A204.1 (cell line): ENCODE measurements at regions not wholly inside any gene's neighbourhood (a gene's known extent, or its start where the extent isn't known, plus 50 kb on each side); places are given as distances from the start of the nearest gene placed in this dataset.
"Not testable (repeated sequence)": the region's sequence is repeated elsewhere in the genome, so short reads cannot be mapped to it uniquely, and the experiment has no call there.

Source experiments
- FAIRE-seq: peaks from 2 replicates; lab custom pipeline; 2012; peaks lifted over from hg19 to GRCh38; lab: Jason Lieb, UNC

GRCh38 chr1:38662126-38662525 lies 197.4 kb downstream of the RRAGC start:
- no peak for FAIRE-seq

- no peak for FAIRE-seq
Measured at GRCh38 chr1:38658883-38659282, 200.7 kb downstream of the RRAGC start.

- FAIRE-seq = peak; percentile 37
Measured at GRCh38 chr1:38657873-38658272, 201.7 kb downstream of the RRAGC start.

GRCh38 chr1:38657207-38657840 lies 202.2 kb downstream of the RRAGC start:
- FAIRE-seq = no peak

- FAIRE-seq = no peak
Measured at GRCh38 chr1:38656726-38657125, 202.8 kb downstream of the RRAGC start.

- FAIRE-seq = no peak
Measured at GRCh38 chr1:38652217-38652616, 207.4 kb downstream of the RRAGC start.

- FAIRE-seq = no peak
Measured at GRCh38 chr1:38651669-38652068, 207.9 kb downstream of the RRAGC start.

GRCh38 chr1:38648417-38648816 lies 211.2 kb downstream of the RRAGC start:
- FAIRE-seq = no peak

- not testable (repeated sequence) for FAIRE-seq
Measured at GRCh38 chr1:38647341-38647740, 212.2 kb downstream of the RRAGC start.

- FAIRE-seq = no peak
Measured at GRCh38 chr1:38644092-38644491, 215.5 kb downstream of the RRAGC start.

GRCh38 chr1:38641661-38642060 lies 217.9 kb downstream of the RRAGC start:
- no peak for FAIRE-seq

GRCh38 chr1:38640371-38640770 lies 219.2 kb downstream of the RRAGC start:
- no peak for FAIRE-seq

- FAIRE-seq = no peak
Measured at GRCh38 chr1:38628241-38628640, 231.3 kb downstream of the RRAGC start.

- no peak for FAIRE-seq
Measured at GRCh38 chr1:38625939-38626338, 233.6 kb downstream of the RRAGC start.

GRCh38 chr1:38624336-38625039 lies 235.1 kb downstream of the RRAGC start:
- no peak for FAIRE-seq

GRCh38 chr1:38623529-38623928 lies 236.0 kb downstream of the RRAGC start:
- FAIRE-seq = no peak

GRCh38 chr1:38622197-38622596 lies 237.4 kb downstream of the RRAGC start:
- FAIRE-seq = no peak

GRCh38 chr1:38616846-38617245 lies 242.7 kb downstream of the RRAGC start:
- FAIRE-seq = no peak

GRCh38 chr1:38615680-38616079 lies 243.9 kb downstream of the RRAGC start:
- FAIRE-seq = no peak

GRCh38 chr1:38614861-38615260 lies 244.7 kb downstream of the RRAGC start:
- no peak for FAIRE-seq

GRCh38 chr1:38613996-38614395 lies 245.6 kb downstream of the RRAGC start:
- no peak for FAIRE-seq

- FAIRE-seq = no peak
Measured at GRCh38 chr1:38612951-38613350, 246.6 kb downstream of the RRAGC start.

GRCh38 chr1:38611664-38612211 lies 247.8 kb downstream of the RRAGC start:
- FAIRE-seq = no peak
